ENCODE measurements at regions not wholly inside any gene's neighbourhood (a gene's known extent, or its start where the extent isn't known, plus 50 kb on each side); places are given as distances from the start of the nearest gene placed in this dataset.

DNA sequence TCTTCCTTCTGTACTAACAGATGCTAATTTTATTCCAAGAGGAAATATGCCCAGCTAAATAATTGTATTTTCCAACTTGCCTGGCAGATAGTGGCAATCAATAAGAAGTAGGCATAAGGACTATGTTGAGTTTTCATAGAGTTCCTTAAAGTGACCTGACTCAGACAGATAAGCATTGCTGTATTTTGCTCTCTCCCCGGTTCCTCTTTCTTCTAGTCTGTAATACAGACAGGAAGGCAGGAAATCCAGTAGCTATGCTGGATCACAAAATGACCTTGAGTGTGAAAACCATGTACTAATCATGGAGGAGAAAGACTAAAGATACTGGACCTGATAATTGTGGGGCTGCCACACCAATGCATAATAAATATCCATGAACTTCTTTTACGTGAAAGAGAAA lies 701.7 kb downstream of the CETN3 start:
- no TSS peak for BruUV-seq (replicated peaks)
- Histone ChIP-seq H3K9me1 (ENCODE audit: insufficient read depth, low read length) (no peaks in the 10 kb centered on the region), H2BK20ac (ENCODE audit: low read depth, low read length) (no peak overlapping the region), H3K56ac (ENCODE audit: extremely low read depth, insufficient read depth, low read length) (no peak overlapping the region), H2AFZ (replicated peaks; ENCODE audit: low read length, poor library complexity) (no peak overlapping the region), H4K20me1 (ENCODE audit: insufficient read depth, low read length) (no peaks in the 10 kb centered on the region), H2BK15ac (ENCODE audit: low read depth, low read length) (no peak overlapping the region), H3K79me1 (ENCODE audit: low read depth in 1 of 2, low read length in 2 of 2) (no peaks in the 10 kb centered on the region), H3K4me1 (ENCODE audit: control insufficient read depth, insufficient read depth, low read length) (no peaks in the 10 kb centered on the region), H3K4me3 (ENCODE audit: insufficient read depth, low read depth, low read length) (no peak overlapping the region), H4K91ac (ENCODE audit: insufficient read depth, low read depth, low read length) (no peak overlapping the region), H3K9ac (ENCODE audit: low read depth, low read length) (no peak overlapping the region), H3K27ac (ENCODE audit: insufficient read depth, low read length) (no peak overlapping the region), H3K36me3 (ENCODE audit: control insufficient read depth, insufficient read depth, low read length) (no peaks in the 10 kb centered on the region), H2AK5ac (ENCODE audit: low read depth, low read length) (no peak overlapping the region), H3K18ac (ENCODE audit: low read depth, low read length) (no peak overlapping the region), H3K23ac (ENCODE audit: low read depth, low read length) (no peak overlapping the region), H4K8ac (ENCODE audit: low read depth in 2 of 2, low read length in 2 of 2) (no peak overlapping the region), H4K5ac (ENCODE audit: low read depth, low read length) (no peak overlapping the region), H2BK5ac (ENCODE audit: low read depth, low read length, poor library complexity, severe bottlenecking) (no peak overlapping the region), H2AK9ac (replicated peaks; ENCODE audit: low read depth, low read length, poor library complexity) (no peak overlapping the region), H3K4ac (ENCODE audit: low read depth, low read length) (no peak overlapping the region), H3K9me3 (ENCODE audit: control insufficient read depth, insufficient read depth, low read length) (no peaks in the 10 kb centered on the region), H3K27me3 (ENCODE audit: control insufficient read depth, insufficient read depth, low read length) (no peaks in the 10 kb centered on the region), H2BK120ac (ENCODE audit: low read depth, low read length) (no peak overlapping the region), H3K4me2 (ENCODE audit: low read depth, low read length) (no peak overlapping the region), H3K14ac (replicated peaks; ENCODE audit: low read depth, low read length) (no peak overlapping the region)
- no peak for DNase-seq
- TF ChIP-seq RAD21 (IDR thresholded peaks at IDR 0.05; ENCODE audit: low read length) (no peak), CHD1 (IDR thresholded peaks at IDR 0.05; ENCODE audit: low read depth, low read length) (no peak), RCOR1 (IDR thresholded peaks at IDR 0.05; ENCODE audit: insufficient replicate concordance, low read length) (no peak), SMC3 (IDR thresholded peaks at IDR 0.05; ENCODE audit: low read depth, low read length) (no peak), NFE2L2 (IDR thresholded peaks at IDR 0.05; ENCODE audit: low read depth, low read length) (no peak), POLR2A (IDR thresholded peaks at IDR 0.05; ENCODE audit: low read depth, low read length) (no peak), BHLHE40 (IDR thresholded peaks at IDR 0.05; ENCODE audit: low read depth, low read length) (no peak)
- TF ChIP-seq, protein P1, sequence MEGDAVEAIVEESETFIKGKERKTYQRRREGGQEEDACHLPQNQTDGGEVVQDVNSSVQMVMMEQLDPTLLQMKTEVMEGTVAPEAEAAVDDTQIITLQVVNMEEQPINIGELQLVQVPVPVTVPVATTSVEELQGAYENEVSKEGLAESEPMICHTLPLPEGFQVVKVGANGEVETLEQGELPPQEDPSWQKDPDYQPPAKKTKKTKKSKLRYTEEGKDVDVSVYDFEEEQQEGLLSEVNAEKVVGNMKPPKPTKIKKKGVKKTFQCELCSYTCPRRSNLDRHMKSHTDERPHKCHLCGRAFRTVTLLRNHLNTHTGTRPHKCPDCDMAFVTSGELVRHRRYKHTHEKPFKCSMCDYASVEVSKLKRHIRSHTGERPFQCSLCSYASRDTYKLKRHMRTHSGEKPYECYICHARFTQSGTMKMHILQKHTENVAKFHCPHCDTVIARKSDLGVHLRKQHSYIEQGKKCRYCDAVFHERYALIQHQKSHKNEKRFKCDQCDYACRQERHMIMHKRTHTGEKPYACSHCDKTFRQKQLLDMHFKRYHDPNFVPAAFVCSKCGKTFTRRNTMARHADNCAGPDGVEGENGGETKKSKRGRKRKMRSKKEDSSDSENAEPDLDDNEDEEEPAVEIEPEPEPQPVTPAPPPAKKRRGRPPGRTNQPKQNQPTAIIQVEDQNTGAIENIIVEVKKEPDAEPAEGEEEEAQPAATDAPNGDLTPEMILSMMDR (conservative IDR thresholded peaks at IDR 0.05; ENCODE audit: low read depth, low read length), result no peak
- TF ChIP-seq, protein P2, sequence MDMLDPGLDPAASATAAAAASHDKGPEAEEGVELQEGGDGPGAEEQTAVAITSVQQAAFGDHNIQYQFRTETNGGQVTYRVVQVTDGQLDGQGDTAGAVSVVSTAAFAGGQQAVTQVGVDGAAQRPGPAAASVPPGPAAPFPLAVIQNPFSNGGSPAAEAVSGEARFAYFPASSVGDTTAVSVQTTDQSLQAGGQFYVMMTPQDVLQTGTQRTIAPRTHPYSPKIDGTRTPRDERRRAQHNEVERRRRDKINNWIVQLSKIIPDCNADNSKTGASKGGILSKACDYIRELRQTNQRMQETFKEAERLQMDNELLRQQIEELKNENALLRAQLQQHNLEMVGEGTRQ (IDR thresholded peaks at IDR 0.05; ENCODE audit: low read depth, low read length), result no peak
- intact Hi-C loops (cut with micrococcal nuclease), result no loop called here
- POLR2A ChIA-PET (ENCODE audit: unreplicated experiment), result no interaction called here
- no peak for ATAC-seq (ENCODE audit: low read depth)
- CTCF ChIA-PET, result no interaction called here
- dilution Hi-C loops (cut with HindIII; ENCODE audit: low sequenced_read_pairs, unreplicated experiment), result no loop called here
- WGBS, 2 experiments (ENCODE audit: extremely low coverage in 2 of 2, insufficient read length in 1 of 2), result no CpG with 5 or more reads among the region's 2 CpGs
- in situ Hi-C loops (cut with MboI; ENCODE audit: low sequenced_read_pairs), result no loop called here
